ENCODE measurements at regions not wholly inside any gene's neighbourhood (a gene's known extent, or its start where the extent isn't known, plus 50 kb on each side); places are given as distances from the start of the nearest gene placed in this dataset.

GRCh38 chr12:83349907-83350611, 663.4 kb downstream of the TMTC2 start:
- no peak for DNase-seq (ENCODE audit: low spot score)
- TF ChIP-seq, protein P1, sequence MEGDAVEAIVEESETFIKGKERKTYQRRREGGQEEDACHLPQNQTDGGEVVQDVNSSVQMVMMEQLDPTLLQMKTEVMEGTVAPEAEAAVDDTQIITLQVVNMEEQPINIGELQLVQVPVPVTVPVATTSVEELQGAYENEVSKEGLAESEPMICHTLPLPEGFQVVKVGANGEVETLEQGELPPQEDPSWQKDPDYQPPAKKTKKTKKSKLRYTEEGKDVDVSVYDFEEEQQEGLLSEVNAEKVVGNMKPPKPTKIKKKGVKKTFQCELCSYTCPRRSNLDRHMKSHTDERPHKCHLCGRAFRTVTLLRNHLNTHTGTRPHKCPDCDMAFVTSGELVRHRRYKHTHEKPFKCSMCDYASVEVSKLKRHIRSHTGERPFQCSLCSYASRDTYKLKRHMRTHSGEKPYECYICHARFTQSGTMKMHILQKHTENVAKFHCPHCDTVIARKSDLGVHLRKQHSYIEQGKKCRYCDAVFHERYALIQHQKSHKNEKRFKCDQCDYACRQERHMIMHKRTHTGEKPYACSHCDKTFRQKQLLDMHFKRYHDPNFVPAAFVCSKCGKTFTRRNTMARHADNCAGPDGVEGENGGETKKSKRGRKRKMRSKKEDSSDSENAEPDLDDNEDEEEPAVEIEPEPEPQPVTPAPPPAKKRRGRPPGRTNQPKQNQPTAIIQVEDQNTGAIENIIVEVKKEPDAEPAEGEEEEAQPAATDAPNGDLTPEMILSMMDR (IDR thresholded peaks at IDR 0.05; ENCODE audit: borderline replicate concordance, control extremely low read depth, extremely low read depth, insufficient read depth, missing control alignments): no peak
- in situ Hi-C loops (cut with MboI; ENCODE audit: low sequenced_read_pairs, unreplicated experiment): no loop called here

- TF ChIP-seq, protein P1 (IDR thresholded peaks at IDR 0.05; ENCODE audit: borderline replicate concordance, control extremely low read depth, extremely low read depth, insufficient read depth, missing control alignments): no peak
- no peak for DNase-seq (ENCODE audit: low spot score)
- in situ Hi-C loops (cut with MboI; ENCODE audit: low sequenced_read_pairs, unreplicated experiment): no loop called here
These were observed 659.6 kb downstream of the TMTC2 start for GRCh38 chr12:83346333-83346732.

- in situ Hi-C loops (cut with MboI; ENCODE audit: low sequenced_read_pairs, unreplicated experiment): no loop called here
- DNase-seq (ENCODE audit: low spot score): no peak
- TF ChIP-seq, protein P1 (IDR thresholded peaks at IDR 0.05; ENCODE audit: borderline replicate concordance, control extremely low read depth, extremely low read depth, insufficient read depth, missing control alignments): no peak
These were observed 657.1 kb downstream of the TMTC2 start for GRCh38 chr12:83343767-83344166.

- DNase-seq (ENCODE audit: low spot score): no peak
- TF ChIP-seq, protein P1 (IDR thresholded peaks at IDR 0.05; ENCODE audit: borderline replicate concordance, control extremely low read depth, extremely low read depth, insufficient read depth, missing control alignments): no peak
- in situ Hi-C loops (cut with MboI; ENCODE audit: low sequenced_read_pairs, unreplicated experiment): no loop called here
These were observed 649.0 kb downstream of the TMTC2 start for GRCh38 chr12:83335748-83336147.

DNA sequence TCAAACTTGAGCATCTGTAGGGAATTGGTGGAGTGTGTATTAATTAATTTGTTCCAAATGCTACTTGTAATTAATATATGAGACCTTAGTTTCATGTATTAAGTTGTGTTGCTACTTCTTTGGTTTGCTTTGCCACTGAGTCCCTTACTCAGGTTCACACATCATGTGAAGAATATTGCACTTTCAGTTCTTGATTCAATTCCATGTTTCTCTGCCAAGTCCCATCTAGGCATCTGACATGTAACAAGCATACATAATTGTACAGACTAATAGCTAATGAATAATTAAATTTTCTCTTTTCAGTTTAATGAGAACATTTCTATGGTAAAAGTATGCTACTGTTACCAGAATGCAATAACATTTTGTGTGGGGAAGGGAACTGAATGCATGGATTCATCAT, 640.0 kb downstream of the TMTC2 start:
- no peak for DNase-seq (ENCODE audit: low spot score)
- in situ Hi-C loops (cut with MboI; ENCODE audit: low sequenced_read_pairs, unreplicated experiment): no loop called here
- TF ChIP-seq, protein P1 (IDR thresholded peaks at IDR 0.05; ENCODE audit: borderline replicate concordance, control extremely low read depth, extremely low read depth, insufficient read depth, missing control alignments): no peak

- DNase-seq (ENCODE audit: low spot score): no peak
- in situ Hi-C loops (cut with MboI; ENCODE audit: low sequenced_read_pairs, unreplicated experiment): no loop called here
These were observed 637.2 kb downstream of the TMTC2 start for GRCh38 chr12:83323866-83324265.

More at GRCh38 chr12:83323866-83324265, 637.2 kb downstream of the TMTC2 start:
- TF ChIP-seq, protein P1 (IDR thresholded peaks at IDR 0.05; ENCODE audit: borderline replicate concordance, control extremely low read depth, extremely low read depth, insufficient read depth, missing control alignments): no peak
